Astrocyte (in vitro differentiated cells and primary cell): ENCODE measurements at regions not wholly inside any gene's neighbourhood (a gene's known extent, or its start where the extent isn't known, plus 50 kb on each side); places are given as distances from the start of the nearest gene placed in this dataset.

Source experiments
- DNase-seq: peaks from one replicate; pipeline ENCODE4 v3.0.0-alpha.2; 2010; ENCODE audit warnings: low read depth
- FAIRE-seq: peaks from 2 replicates; lab custom pipeline; 2011; peaks lifted over from hg19 to GRCh38; lab: Jason Lieb, UNC
- H2AFZ ChIP-seq: 2 replicates; pipeline ENCODE4 v1.6.0; 2012; ENCODE audit warnings: low read depth, low read length, inconsistent platforms
- H3K27ac ChIP-seq: 2 replicates; pipeline ENCODE4 v1.5.1; 2011; ENCODE audit warnings: low read depth, low read length, inconsistent platforms
- H3K27me3 ChIP-seq: 2 replicates; pipeline ENCODE4 v1.6.0; 2011; ENCODE audit warnings: low read length, inconsistent platforms; ENCODE audit not compliant: insufficient read depth
- H3K36me3 ChIP-seq: 2 replicates; pipeline ENCODE4 v1.5.1; 2011; ENCODE audit warnings: low read length, inconsistent platforms; ENCODE audit not compliant: insufficient read depth
- H3K4me1 ChIP-seq: 2 replicates; pipeline ENCODE4 v1.5.1; 2011; ENCODE audit warnings: low read length, inconsistent platforms; ENCODE audit not compliant: insufficient read depth
- H3K4me2 ChIP-seq: 2 replicates; pipeline ENCODE4 v1.6.0; 2012; ENCODE audit warnings: low read length, inconsistent platforms
- H3K4me3 ChIP-seq: 2 replicates; pipeline ENCODE4 v1.5.1; 2011; ENCODE audit warnings: low read depth, mild to moderate bottlenecking, low read length, inconsistent platforms; ENCODE audit not compliant: insufficient read depth
- H3K79me2 ChIP-seq: 2 replicates; pipeline ENCODE4 v1.6.0; 2012; ENCODE audit warnings: mild to moderate bottlenecking, low read length, inconsistent platforms; ENCODE audit not compliant: insufficient read depth
- H3K9ac ChIP-seq: 2 replicates; pipeline ENCODE4 v1.6.0; 2012; ENCODE audit warnings: mild to moderate bottlenecking, low read length, inconsistent platforms
- H3K9me3 ChIP-seq: 2 replicates; pipeline ENCODE4 v1.5.1; 2012; ENCODE audit warnings: low read depth, mild to moderate bottlenecking, low read length, inconsistent platforms; ENCODE audit not compliant: insufficient read depth
- H4K20me1 ChIP-seq: 2 replicates; pipeline ENCODE4 v1.6.0; 2012; ENCODE audit warnings: low read length, inconsistent platforms; ENCODE audit not compliant: insufficient read depth
- H3K27ac Mint-ChIP-seq: one replicate; pipeline ENCODE4 v1.8.0; 2021; ENCODE audit warnings: mild to moderate bottlenecking, mixed read lengths; ENCODE audit not compliant: unreplicated experiment
- H3K27me3 Mint-ChIP-seq: one replicate; pipeline ENCODE4 v1.8.0; 2021; ENCODE audit warnings: low read depth, mixed read lengths; ENCODE audit not compliant: unreplicated experiment
- H3K36me3 Mint-ChIP-seq: one replicate; pipeline ENCODE4 v1.8.0; 2021; ENCODE audit warnings: low read depth, mixed read lengths; ENCODE audit not compliant: unreplicated experiment
- H3K4me1 Mint-ChIP-seq: one replicate; pipeline ENCODE4 v1.8.0; 2021; ENCODE audit warnings: low read depth, mixed read lengths; ENCODE audit not compliant: unreplicated experiment
- H3K4me3 Mint-ChIP-seq: one replicate; pipeline ENCODE4 v1.8.0; 2021; ENCODE audit warnings: mild to moderate bottlenecking, moderate library complexity, mixed read lengths; ENCODE audit not compliant: unreplicated experiment
- H3K9me3 Mint-ChIP-seq: one replicate; pipeline ENCODE4 v1.8.0; 2021; ENCODE audit warnings: mild to moderate bottlenecking, mixed read lengths; ENCODE audit not compliant: unreplicated experiment
- EZH2 ChIP-seq: IDR thresholded peaks from 2 replicates; pipeline ENCODE4 v1.6.1; 2012; ENCODE audit warnings: mild to moderate bottlenecking, low read length, inconsistent platforms; ENCODE audit not compliant: insufficient read depth
- TF ChIP-seq, protein P1 (sequence below): IDR thresholded peaks from 2 replicates; pipeline ENCODE4 v1.5.1; 2011; ENCODE audit warnings: low read depth, mild to moderate bottlenecking, inconsistent platforms, low read length, moderate library complexity; ENCODE audit not compliant: insufficient read depth

DNA sequence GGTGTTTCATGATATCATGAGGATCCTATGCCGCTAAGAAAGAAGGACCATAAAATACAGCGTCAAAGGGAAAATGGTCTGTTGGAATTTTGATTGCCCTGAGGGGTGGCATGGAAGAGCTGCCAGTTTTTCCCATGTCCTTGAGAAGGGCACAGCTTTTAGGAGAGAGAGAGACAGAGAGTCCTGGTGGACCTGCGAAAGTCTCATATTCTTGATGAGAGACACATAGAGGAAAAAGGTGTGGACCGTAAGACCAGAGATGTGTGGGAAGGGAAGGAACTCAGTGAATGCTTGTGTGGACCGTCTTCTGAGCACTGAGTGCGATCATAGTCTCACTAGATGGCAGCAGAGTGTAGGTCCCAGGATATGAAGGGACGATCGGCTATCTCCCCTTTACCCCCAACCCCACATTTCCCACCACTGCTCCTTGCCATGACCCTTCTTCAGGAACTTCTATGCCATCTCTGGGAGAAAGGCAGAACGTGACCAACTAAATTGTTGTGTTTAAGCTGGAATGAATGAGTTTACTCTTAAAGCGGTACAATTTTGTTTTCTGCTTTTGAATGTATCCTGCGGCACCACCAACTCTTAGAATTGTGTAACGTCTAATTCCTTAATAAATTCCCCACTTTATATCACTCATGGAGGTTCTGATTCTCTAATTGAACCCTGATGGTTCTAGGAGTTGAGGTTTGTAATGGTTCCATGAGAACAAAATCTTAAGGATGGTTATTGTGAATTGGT lies 117.7 kb downstream of the CTH start:
- peak overlapping the region; percentile 6 for H3K4me2 ChIP-seq
- H3K27me3 ChIP-seq, result peaks cover 6% of the 10 kb centered on the region
- H4K20me1 ChIP-seq, result no peaks in the 10 kb centered on the region
- Mint-ChIP-seq H3K4me3 (no peak overlapping the region), H3K27ac (no peak overlapping the region), H3K4me1 (no peaks in the 10 kb centered on the region), H3K9me3 (no peaks in the 10 kb centered on the region), H3K27me3 (no peaks in the 10 kb centered on the region), H3K36me3 (no peaks in the 10 kb centered on the region)
- no peak overlapping the region for H3K4me3 ChIP-seq
- DNase-seq, result peak; percentile 9
- no peak for FAIRE-seq
- no peak for TF ChIP-seq EZH2
- TF ChIP-seq, protein P1, sequence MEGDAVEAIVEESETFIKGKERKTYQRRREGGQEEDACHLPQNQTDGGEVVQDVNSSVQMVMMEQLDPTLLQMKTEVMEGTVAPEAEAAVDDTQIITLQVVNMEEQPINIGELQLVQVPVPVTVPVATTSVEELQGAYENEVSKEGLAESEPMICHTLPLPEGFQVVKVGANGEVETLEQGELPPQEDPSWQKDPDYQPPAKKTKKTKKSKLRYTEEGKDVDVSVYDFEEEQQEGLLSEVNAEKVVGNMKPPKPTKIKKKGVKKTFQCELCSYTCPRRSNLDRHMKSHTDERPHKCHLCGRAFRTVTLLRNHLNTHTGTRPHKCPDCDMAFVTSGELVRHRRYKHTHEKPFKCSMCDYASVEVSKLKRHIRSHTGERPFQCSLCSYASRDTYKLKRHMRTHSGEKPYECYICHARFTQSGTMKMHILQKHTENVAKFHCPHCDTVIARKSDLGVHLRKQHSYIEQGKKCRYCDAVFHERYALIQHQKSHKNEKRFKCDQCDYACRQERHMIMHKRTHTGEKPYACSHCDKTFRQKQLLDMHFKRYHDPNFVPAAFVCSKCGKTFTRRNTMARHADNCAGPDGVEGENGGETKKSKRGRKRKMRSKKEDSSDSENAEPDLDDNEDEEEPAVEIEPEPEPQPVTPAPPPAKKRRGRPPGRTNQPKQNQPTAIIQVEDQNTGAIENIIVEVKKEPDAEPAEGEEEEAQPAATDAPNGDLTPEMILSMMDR, result peak; percentile 59
- H3K36me3 ChIP-seq, result no peaks in the 10 kb centered on the region
- no peaks in the 10 kb centered on the region for H3K4me1 ChIP-seq
- no peak overlapping the region for H3K27ac ChIP-seq
- no peak overlapping the region for H3K9ac ChIP-seq
- peak overlapping the region; percentile 49 for H2AFZ ChIP-seq
- H3K9me3 ChIP-seq, result no peaks in the 10 kb centered on the region
- H3K79me2 ChIP-seq, result no peaks in the 10 kb centered on the region

DNA sequence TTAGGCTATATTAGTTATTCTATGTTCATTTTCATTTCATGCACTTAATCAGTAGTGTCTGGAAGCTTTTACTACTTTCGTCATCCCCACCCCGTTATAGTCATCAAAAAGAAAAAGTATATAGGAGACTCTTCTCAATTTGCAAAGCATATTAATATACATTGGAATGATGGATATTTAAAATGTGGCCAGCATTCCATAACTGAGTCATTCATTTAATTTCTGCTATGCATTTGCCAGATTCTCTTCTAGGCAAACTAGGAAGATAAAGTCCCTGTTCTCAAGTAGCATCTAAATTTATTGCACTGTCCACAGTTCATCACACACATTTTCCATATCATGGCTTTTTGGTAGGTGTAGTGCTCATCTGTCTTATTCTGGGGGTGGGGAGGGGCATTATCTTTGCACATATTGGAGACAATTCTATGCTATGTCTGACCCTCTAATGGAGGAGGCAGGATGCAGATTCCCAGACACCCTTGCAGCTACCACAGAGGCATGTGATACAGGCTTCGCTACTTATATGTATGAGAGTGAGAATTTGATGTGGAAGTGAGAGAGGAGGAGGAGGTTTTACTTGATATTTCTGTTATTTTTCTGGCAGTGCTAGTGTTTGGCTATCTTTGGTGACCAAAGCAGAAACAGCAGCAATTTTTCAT lies 125.8 kb downstream of the CTH start:
- H4K20me1 ChIP-seq, result no peaks in the 10 kb centered on the region
- no peak overlapping the region for H3K4me3 ChIP-seq
- FAIRE-seq (no peak), DNase-seq (no peak)
- H3K9me3 Mint-ChIP-seq, result no peaks in the 10 kb centered on the region
- no peaks in the 10 kb centered on the region for H3K4me1 Mint-ChIP-seq
- H3K79me2 ChIP-seq, result no peaks in the 10 kb centered on the region
- no peak overlapping the region for H3K9ac ChIP-seq
- H2AFZ ChIP-seq, result no peak overlapping the region
- no peak overlapping the region for H3K27ac Mint-ChIP-seq
- H3K9me3 ChIP-seq, result no peaks in the 10 kb centered on the region
- H3K27ac ChIP-seq, result no peak overlapping the region
- no peaks in the 10 kb centered on the region for H3K27me3 ChIP-seq
- TF ChIP-seq EZH2, result no peak
- TF ChIP-seq, protein P1, result no peak
- H3K27me3 Mint-ChIP-seq, result no peaks in the 10 kb centered on the region
- H3K36me3 ChIP-seq, result no peaks in the 10 kb centered on the region
- no peak overlapping the region for H3K4me3 Mint-ChIP-seq
- no peaks in the 10 kb centered on the region for H3K36me3 Mint-ChIP-seq
- no peak overlapping the region for H3K4me2 ChIP-seq
- no peaks in the 10 kb centered on the region for H3K4me1 ChIP-seq

DNA sequence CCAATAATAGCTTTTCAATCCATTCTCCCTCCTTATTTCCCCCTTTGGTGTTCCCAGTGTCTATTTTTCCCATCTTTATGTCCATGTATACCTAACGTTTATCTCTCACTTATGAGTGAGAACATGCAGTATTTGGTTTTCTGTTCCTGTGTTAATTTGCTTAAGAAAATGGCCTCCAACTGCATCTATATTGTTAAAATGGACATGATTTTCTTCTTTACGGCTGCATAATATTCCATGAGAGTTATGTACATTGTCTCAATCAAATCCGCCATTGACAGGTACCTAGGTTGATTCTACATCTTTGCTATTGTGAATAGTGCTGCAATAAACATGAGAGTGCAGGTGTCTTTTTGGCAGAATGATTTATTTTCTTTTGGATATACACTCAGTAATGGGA lies 126.7 kb downstream of the CTH start:
- H4K20me1 ChIP-seq, result no peaks in the 10 kb centered on the region
- no peak overlapping the region for H3K4me2 ChIP-seq
- H3K9ac ChIP-seq, result no peak overlapping the region
- H3K9me3 ChIP-seq, result no peaks in the 10 kb centered on the region
- Mint-ChIP-seq H3K36me3 (no peaks in the 10 kb centered on the region), H3K9me3 (no peaks in the 10 kb centered on the region), H3K4me3 (no peak overlapping the region), H3K4me1 (no peaks in the 10 kb centered on the region), H3K27ac (no peak overlapping the region), H3K27me3 (no peaks in the 10 kb centered on the region)
- no peak for DNase-seq
- no peaks in the 10 kb centered on the region for H3K27me3 ChIP-seq
- no peaks in the 10 kb centered on the region for H3K79me2 ChIP-seq
- H3K4me3 ChIP-seq, result no peak overlapping the region
- TF ChIP-seq EZH2, result no peak
- TF ChIP-seq, protein P1, result no peak
- no peaks in the 10 kb centered on the region for H3K4me1 ChIP-seq
- FAIRE-seq, result no peak
- no peaks in the 10 kb centered on the region for H3K36me3 ChIP-seq
- no peak overlapping the region for H3K27ac ChIP-seq
- H2AFZ ChIP-seq, result no peak overlapping the region
